ENCODE measurements at regions not wholly inside any gene's neighbourhood (a gene's known extent, or its start where the extent isn't known, plus 50 kb on each side); places are given as distances from the start of the nearest gene placed in this dataset.

GRCh38 chr6:119603501-119603900, 253.9 kb upstream of the MAN1A1 start:
- in situ Hi-C loops (cut with MboI; ENCODE audit: low pct_unique_long_range_greater_than_20kb in 2 of 9, low sequenced_read_pairs in 9 of 9, unreplicated experiment in 9 of 9) = no loop called here
- Histone ChIP-seq H3K4me3 (no peak overlapping the region), H3K4me1 (replicated peaks in 1 of 2) (no peaks in the 10 kb centered on the region), H3K27ac (no peak overlapping the region)
- no peak for ATAC-seq (replicated peaks in 6 of 8)
- WGBS, 10 experiments = 73 to 100% (median 88%) methylated on average over 2 to 5 of the region's 5 CpGs; no CpG with 5 or more reads in 3 of the 10 experiments

- in situ Hi-C loops (cut with MboI; ENCODE audit: low pct_unique_long_range_greater_than_20kb in 2 of 9, low sequenced_read_pairs in 9 of 9, unreplicated experiment in 9 of 9) = no loop called here
These were observed 252.9 kb upstream of the MAN1A1 start for GRCh38 chr6:119602215-119603178.

DNA sequence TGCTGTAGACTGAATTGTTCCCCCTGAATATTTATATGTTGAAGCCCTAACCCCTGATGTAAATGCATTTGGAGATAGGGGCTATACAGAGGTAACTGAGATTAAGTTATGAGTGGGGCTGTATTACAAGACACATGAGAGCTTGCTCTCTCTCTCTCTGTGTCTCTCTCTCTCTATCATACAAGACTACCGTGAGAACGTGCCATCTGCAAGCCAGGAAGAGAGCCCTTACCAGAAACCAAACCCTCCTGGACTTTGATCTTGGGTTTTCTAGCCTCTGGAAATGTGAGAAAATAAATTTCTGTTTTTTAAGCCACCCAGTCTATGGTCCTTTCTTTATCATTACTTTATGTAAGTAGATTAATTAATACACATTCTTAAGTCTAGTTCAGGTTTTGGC, 249.3 kb upstream of the MAN1A1 start:
- Histone ChIP-seq H3K4me3 (no peak overlapping the region), H3K4me1 (replicated peaks in 1 of 2) (no peaks in the 10 kb centered on the region), H3K27ac (no peak overlapping the region)
- WGBS, 10 experiments = 80 to 100% (median 87%) methylated on average over 2 of the region's 2 CpGs; no CpG with 5 or more reads in 6 of the 10 experiments
- ATAC-seq (replicated peaks in 6 of 8) = no peak
- in situ Hi-C loops (cut with MboI; ENCODE audit: low pct_unique_long_range_greater_than_20kb in 2 of 9, low sequenced_read_pairs in 9 of 9, unreplicated experiment in 9 of 9) = no loop called here

More at GRCh38 chr6:119602215-119603178, 252.9 kb upstream of the MAN1A1 start:
- Histone ChIP-seq H3K4me3 (no peak overlapping the region), H3K4me1 (replicated peaks in 1 of 2) (no peaks in the 10 kb centered on the region), H3K27ac (no peak overlapping the region)
- 0 to 90% (median 64%) methylated on average over 1 to 3 of the region's 3 CpGs; no CpG with 5 or more reads in 2 of the 10 experiments for WGBS, 10 experiments
- no peak for ATAC-seq (replicated peaks in 6 of 8)

- in situ Hi-C loops (cut with MboI; ENCODE audit: low pct_unique_long_range_greater_than_20kb in 2 of 9, low sequenced_read_pairs in 9 of 9, unreplicated experiment in 9 of 9) = no loop called here
- ATAC-seq (replicated peaks in 6 of 8) = no peak
- Histone ChIP-seq H3K4me1 (replicated peaks in 1 of 2) (no peaks in the 10 kb centered on the region), H3K4me3 (no peak overlapping the region), H3K27ac (no peak overlapping the region)
These were observed 245.3 kb upstream of the MAN1A1 start for GRCh38 chr6:119594907-119595306.

GRCh38 chr6:119591235-119591634, 241.7 kb upstream of the MAN1A1 start:
- H3K4me3 ChIP-seq = no peak overlapping the region
- in situ Hi-C loops (cut with MboI; ENCODE audit: low pct_unique_long_range_greater_than_20kb in 2 of 9, low sequenced_read_pairs in 9 of 9, unreplicated experiment in 9 of 9) = no loop called here
- WGBS, 10 experiments = 42 to 100% (median 86%) methylated on average over 1 to 2 of the region's 2 CpGs

DNA sequence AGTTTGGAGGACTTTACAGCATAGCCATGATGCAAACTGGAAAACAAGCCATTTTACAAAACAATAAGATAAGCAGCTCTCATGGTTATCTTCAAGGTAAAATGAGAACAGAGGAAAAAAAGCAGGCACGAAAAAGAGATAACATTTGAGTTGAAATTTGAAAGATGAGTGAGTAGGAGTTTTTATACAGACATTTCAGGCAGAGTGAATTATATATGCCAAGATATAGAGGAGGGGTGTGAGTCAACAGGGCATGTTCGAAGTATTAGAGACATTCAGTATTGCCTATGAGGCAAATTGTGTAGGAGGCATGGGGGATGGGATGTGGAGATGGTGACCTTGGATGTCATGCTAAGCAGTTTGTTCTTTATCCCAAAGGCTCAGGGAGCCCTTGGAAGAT, 240.5 kb upstream of the MAN1A1 start:
- 38 to 92% (median 82%) methylated on average over 1 to 2 of the region's 2 CpGs; no CpG with 5 or more reads in 1 of the 10 experiments for WGBS, 10 experiments
- Histone ChIP-seq H3K27ac (no peak overlapping the region), H3K4me3 (no peak overlapping the region), H3K4me1 (replicated peaks in 1 of 2) (no peaks in the 10 kb centered on the region)
- in situ Hi-C loops (cut with MboI; ENCODE audit: low pct_unique_long_range_greater_than_20kb in 2 of 9, low sequenced_read_pairs in 9 of 9, unreplicated experiment in 9 of 9) = no loop called here
- ATAC-seq (replicated peaks in 6 of 8) = no peak

More at GRCh38 chr6:119591235-119591634, 241.7 kb upstream of the MAN1A1 start:
- no peaks in the 10 kb centered on the region for H3K4me1 ChIP-seq (replicated peaks in 1 of 2)
- H3K27ac ChIP-seq = no peak overlapping the region
- ATAC-seq (replicated peaks in 6 of 8) = no peak

GRCh38 chr6:119587537-119587936, 238.0 kb upstream of the MAN1A1 start:
- Histone ChIP-seq H3K27ac (no peak overlapping the region), H3K4me1 (replicated peaks in 1 of 2) (no peaks in the 10 kb centered on the region), H3K4me3 (no peak overlapping the region)
- no peak for ATAC-seq (replicated peaks in 6 of 8)
- WGBS, 10 experiments = 40 to 100% (median 83%) methylated on average over 1 to 3 of the region's 3 CpGs; no CpG with 5 or more reads in 4 of the 10 experiments
- in situ Hi-C loops (cut with MboI; ENCODE audit: low pct_unique_long_range_greater_than_20kb in 2 of 9, low sequenced_read_pairs in 9 of 9, unreplicated experiment in 9 of 9) = no loop called here

GRCh38 chr6:119586250-119586882, 236.8 kb upstream of the MAN1A1 start:
- Histone ChIP-seq H3K27ac (no peak overlapping the region), H3K4me1 (replicated peaks in 1 of 2) (no peaks in the 10 kb centered on the region), H3K4me3 (no peak overlapping the region)
- no peak for ATAC-seq (replicated peaks in 6 of 8)
- 75 to 100% (median 89%) methylated on average over 1 to 3 of the region's 3 CpGs for WGBS, 10 experiments
- in situ Hi-C loops (cut with MboI; ENCODE audit: low pct_unique_long_range_greater_than_20kb in 2 of 9, low sequenced_read_pairs in 9 of 9, unreplicated experiment in 9 of 9) = no loop called here

DNA sequence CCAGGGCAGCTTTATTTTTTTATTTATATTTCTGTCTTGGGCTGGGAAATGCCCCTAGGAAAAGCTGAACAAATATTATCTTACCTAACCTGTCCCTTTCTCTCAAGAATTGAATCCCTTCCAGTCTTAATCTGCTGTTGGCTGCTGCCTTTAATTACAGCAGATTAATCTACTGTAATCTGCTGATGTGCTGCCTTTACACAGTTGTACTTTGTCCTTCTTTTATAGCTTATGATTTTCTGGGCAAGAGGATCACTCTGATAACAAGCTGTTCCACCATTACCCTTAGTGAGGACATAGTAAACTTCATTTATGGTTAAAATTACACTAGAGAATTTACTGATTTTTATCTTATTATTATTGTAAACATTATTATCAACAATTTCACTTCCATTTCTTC, 234.5 kb upstream of the MAN1A1 start:
- H3K4me1 ChIP-seq (replicated peaks in 1 of 2) = no peaks in the 10 kb centered on the region
- no peak for ATAC-seq (replicated peaks in 6 of 8)
- H3K27ac ChIP-seq = no peak overlapping the region
- in situ Hi-C loops (cut with MboI; ENCODE audit: low pct_unique_long_range_greater_than_20kb in 2 of 9, low sequenced_read_pairs in 9 of 9, unreplicated experiment in 9 of 9) = no loop called here
- no peak overlapping the region for H3K4me3 ChIP-seq

- no peaks in the 10 kb centered on the region for H3K4me1 ChIP-seq (replicated peaks in 1 of 2)
- no peak for ATAC-seq (replicated peaks in 6 of 8)
- in situ Hi-C loops (cut with MboI; ENCODE audit: low pct_unique_long_range_greater_than_20kb in 2 of 9, low sequenced_read_pairs in 9 of 9, unreplicated experiment in 9 of 9) = no loop called here
- H3K27ac ChIP-seq = no peak overlapping the region
- H3K4me3 ChIP-seq = no peak overlapping the region
- 50 to 94% (median 74%) methylated on average over 1 to 3 of the region's 3 CpGs for WGBS, 10 experiments
These were observed 231.7 kb upstream of the MAN1A1 start for GRCh38 chr6:119581220-119581619.

- in situ Hi-C loops (cut with MboI; ENCODE audit: low pct_unique_long_range_greater_than_20kb in 2 of 9, low sequenced_read_pairs in 9 of 9, unreplicated experiment in 9 of 9) = no loop called here
- Histone ChIP-seq H3K4me3 (no peak overlapping the region), H3K27ac (no peak overlapping the region), H3K4me1 (replicated peaks in 1 of 2) (no peaks in the 10 kb centered on the region)
- no peak for ATAC-seq (replicated peaks in 6 of 8)
- 0 to 95% (median 40%) methylated on average over 1 to 2 of the region's 2 CpGs; no CpG with 5 or more reads in 7 of the 10 experiments for WGBS, 10 experiments
These were observed 226.2 kb upstream of the MAN1A1 start for GRCh38 chr6:119575721-119576120.

DNA sequence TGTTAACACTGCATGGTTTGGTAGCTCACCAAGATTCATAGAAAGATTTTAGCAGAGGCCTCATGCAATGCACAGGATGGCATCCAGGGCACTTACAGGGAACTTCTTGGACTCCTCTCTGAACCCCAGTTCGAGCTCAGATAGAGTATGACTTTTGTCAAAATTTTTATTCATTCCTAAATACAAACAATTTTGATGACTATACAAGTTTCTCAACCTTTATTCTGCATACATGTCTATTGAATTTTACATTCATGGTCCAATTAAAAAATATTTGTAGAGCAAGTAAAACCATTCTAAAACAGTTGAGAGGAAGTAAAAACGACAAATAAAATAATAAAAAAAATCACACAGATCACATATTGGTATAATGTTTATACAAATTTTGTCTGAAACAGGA, 219.0 kb upstream of the MAN1A1 start:
- in situ Hi-C loops (cut with MboI; ENCODE audit: low pct_unique_long_range_greater_than_20kb in 2 of 9, low sequenced_read_pairs in 9 of 9, unreplicated experiment in 9 of 9) = no loop called here
- ATAC-seq (replicated peaks in 6 of 8) = no peak
- WGBS, 10 experiments = 29 to 100% (median 72%) methylated on average over 1 to 2 of the region's 2 CpGs; no CpG with 5 or more reads in 1 of the 10 experiments
- Histone ChIP-seq H3K4me3 (no peak overlapping the region), H3K27ac (no peak overlapping the region), H3K4me1 (replicated peaks in 1 of 2) (no peaks in the 10 kb centered on the region)

DNA sequence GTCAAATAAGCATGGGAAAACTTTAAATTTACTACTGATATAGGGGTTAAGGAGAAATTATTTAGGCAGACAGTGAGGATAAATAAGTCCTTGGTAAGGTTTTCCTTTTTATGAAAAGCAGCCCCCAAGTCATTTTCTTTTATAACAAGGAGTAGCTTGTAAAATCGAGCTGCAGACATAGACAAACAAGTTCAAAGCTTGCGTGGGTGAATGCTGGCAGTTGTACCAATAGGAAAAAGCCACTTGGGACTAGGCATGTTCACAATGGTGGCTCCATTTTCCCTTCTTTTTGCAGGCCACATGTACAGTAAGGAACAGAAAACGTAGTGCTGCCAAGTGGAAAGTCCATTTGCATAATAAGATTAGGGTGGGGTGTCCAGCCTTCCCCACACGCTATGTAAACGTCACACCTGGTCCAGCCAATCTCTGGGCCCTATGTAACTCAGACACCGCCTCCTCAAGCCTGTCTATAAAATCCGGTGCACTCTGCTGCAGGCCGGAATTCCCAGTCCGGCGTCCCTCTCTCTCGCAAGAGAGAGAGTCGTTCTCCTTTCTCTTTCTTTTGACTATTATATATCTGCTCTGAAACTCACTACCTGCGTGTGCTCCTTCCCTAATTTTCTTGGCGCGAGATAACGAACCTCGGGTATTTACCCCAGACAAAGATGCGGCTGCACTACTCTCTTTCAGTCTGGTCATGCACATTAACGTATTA, 217.1 kb upstream of the MAN1A1 start:
- Histone ChIP-seq H3K27ac (no peak overlapping the region), H3K4me3 (no peak overlapping the region), H3K4me1 (replicated peaks in 1 of 2) (no peaks in the 10 kb centered on the region)
- ATAC-seq (replicated peaks in 6 of 8) = no peak
- 79 to 95% (median 91%) methylated on average over 5 to 18 of the region's 19 CpGs for WGBS, 10 experiments
- in situ Hi-C loops (cut with MboI; ENCODE audit: low pct_unique_long_range_greater_than_20kb in 2 of 9, low sequenced_read_pairs in 9 of 9, unreplicated experiment in 9 of 9) = no loop called here

Data from motor neuron (in vitro differentiated cells).